Fibroblast of lung (primary cell): ENCODE measurements at regions not wholly inside any gene's neighbourhood (a gene's known extent, or its start where the extent isn't known, plus 50 kb on each side); places are given as distances from the start of the nearest gene placed in this dataset.

Experiments
- DNase-seq, 2 donors: peaks; one replicate each; pipeline versions ENCODE4 v3.0.0 to v3.0.0-alpha.2; 2010; ENCODE audit warnings: low read depth in 2 of 2
- H2AFZ ChIP-seq: 2 replicates; pipeline ENCODE4 v1.5.1; 2012; ENCODE audit warnings: low read length, control low read depth, inconsistent platforms
- H3K27ac ChIP-seq: 2 replicates; pipeline ENCODE4 v1.5.1; 2011; ENCODE audit warnings: low read length, control low read depth; ENCODE audit not compliant: insufficient read depth
- H3K27me3 ChIP-seq: 2 replicates; pipeline ENCODE4 v1.5.1; 2011; ENCODE audit warnings: mild to moderate bottlenecking, low read length; ENCODE audit not compliant: control insufficient read depth, insufficient read depth
- H3K36me3 ChIP-seq: 2 replicates; pipeline ENCODE4 v1.5.1; 2011; ENCODE audit warnings: low read length; ENCODE audit not compliant: control insufficient read depth, insufficient read depth
- H3K4me1 ChIP-seq: 2 replicates; pipeline ENCODE4 v1.5.1; 2011; ENCODE audit warnings: low read length; ENCODE audit not compliant: control insufficient read depth, insufficient read depth; ENCODE audit errors: extremely low read depth
- H3K4me2 ChIP-seq: 2 replicates; pipeline ENCODE4 v1.5.1; 2011; ENCODE audit warnings: low read length, control low read depth; ENCODE audit not compliant: insufficient read depth; ENCODE audit errors: extremely low read depth
- H3K4me3 ChIP-seq, 4 experiments: fragments of 200-600 bp in 1 of 4; sonication (generic) in 1 of 4; replicated peaks in 1 of 4; 2 replicates each; pipeline ENCODE4 v1.5.1; 2011 to 2016; ENCODE audit warnings: low read length in 4 of 4, low read depth in 3 of 4, mild to moderate bottlenecking in 3 of 4, control low read depth in 2 of 4, inconsistent platforms in 1 of 4, mixed read lengths in 1 of 4; ENCODE audit not compliant: insufficient read depth in 1 of 4; ENCODE audit errors: control extremely low read depth in 1 of 4
- H3K79me2 ChIP-seq: 2 replicates; pipeline ENCODE4 v1.5.1; 2012; ENCODE audit warnings: mild to moderate bottlenecking, low read length, inconsistent platforms; ENCODE audit not compliant: control insufficient read depth, insufficient read depth
- H3K9ac ChIP-seq: 2 replicates; pipeline ENCODE4 v1.5.1; 2011; ENCODE audit warnings: mild to moderate bottlenecking, low read length, control low read depth; ENCODE audit not compliant: insufficient read depth
- H3K9me3 ChIP-seq: 2 replicates; pipeline ENCODE4 v1.5.1; 2012; ENCODE audit warnings: low read depth, low read length; ENCODE audit not compliant: control insufficient read depth, insufficient read depth
- H4K20me1 ChIP-seq: 2 replicates; pipeline ENCODE4 v1.5.1; 2011; ENCODE audit warnings: low read length; ENCODE audit not compliant: control insufficient read depth, insufficient read depth; ENCODE audit errors: extremely low read depth
- CTCF ChIP-seq, 2 donors: IDR thresholded peaks in 1 of 2; conservative IDR thresholded peaks in 1 of 2; 1 replicate in 1 of 2; 2 replicates in 1 of 2; pipeline ENCODE4 v1.5.1; 2011 to 2012; ENCODE audit warnings: low read length in 2 of 2, control low read depth in 1 of 2, inconsistent platforms in 1 of 2, low read depth in 1 of 2, mild to moderate bottlenecking in 1 of 2
- EZH2 ChIP-seq: IDR thresholded peaks from 2 replicates; pipeline ENCODE4 v1.5.1; 2012; ENCODE audit warnings: low read length, control low read depth, mild to moderate bottlenecking; ENCODE audit errors: missing control alignments

- H3K4me1 ChIP-seq = no peaks in the 10 kb centered on the region
- no peak overlapping the region for H3K9ac ChIP-seq
- no peaks in the 10 kb centered on the region for H3K36me3 ChIP-seq
- no peaks in the 10 kb centered on the region for H3K9me3 ChIP-seq
- no peaks in the 10 kb centered on the region for H3K27me3 ChIP-seq
- no peak overlapping the region for H2AFZ ChIP-seq
- H3K4me2 ChIP-seq = no peak overlapping the region
- H3K4me3 ChIP-seq = no peak overlapping the region
- H3K27ac ChIP-seq = no peak overlapping the region
- no peaks in the 10 kb centered on the region for H4K20me1 ChIP-seq
- no peaks in the 10 kb centered on the region for H3K79me2 ChIP-seq
- DNase-seq = no peak
- no peak for TF ChIP-seq EZH2
- no peak for TF ChIP-seq CTCF (conservative IDR thresholded peaks at IDR 0.05 in 1 of 2, IDR thresholded peaks at IDR 0.05 in 1 of 2; ENCODE audit: low read depth in 1 of 2, low read length in 2 of 2)
Observed at GRCh38 chr20:21832442-21833385, 127.2 kb downstream of the PAX1 start.

- no peak for DNase-seq
- no peak overlapping the region for H3K27ac ChIP-seq
- no peak overlapping the region for H2AFZ ChIP-seq
Observed at GRCh38 chr20:21826976-21827375, 121.5 kb downstream of the PAX1 start.

GRCh38 chr20:21821358-21821757 lies 115.9 kb downstream of the PAX1 start:
- DNase-seq = no peak
- no peaks in the 10 kb centered on the region for H3K27me3 ChIP-seq
- no peaks in the 10 kb centered on the region for H3K4me1 ChIP-seq
- no peak overlapping the region for H2AFZ ChIP-seq
- H3K79me2 ChIP-seq = no peaks in the 10 kb centered on the region
- H3K36me3 ChIP-seq = no peaks in the 10 kb centered on the region
- H3K4me2 ChIP-seq = no peak overlapping the region
- H3K9ac ChIP-seq = no peak overlapping the region
- H3K4me3 ChIP-seq = no peak overlapping the region
- H3K27ac ChIP-seq = no peak overlapping the region
- no peak for TF ChIP-seq EZH2
- no peak for TF ChIP-seq CTCF (conservative IDR thresholded peaks at IDR 0.05 in 1 of 2, IDR thresholded peaks at IDR 0.05 in 1 of 2; ENCODE audit: low read depth in 1 of 2, low read length in 2 of 2)
- H4K20me1 ChIP-seq = no peaks in the 10 kb centered on the region
- H3K9me3 ChIP-seq = no peaks in the 10 kb centered on the region

More at GRCh38 chr20:21826976-21827375, 121.5 kb downstream of the PAX1 start:
- TF ChIP-seq CTCF (conservative IDR thresholded peaks at IDR 0.05 in 1 of 2, IDR thresholded peaks at IDR 0.05 in 1 of 2; ENCODE audit: low read depth in 1 of 2, low read length in 2 of 2) = no peak
- no peak for TF ChIP-seq EZH2
- no peaks in the 10 kb centered on the region for H3K79me2 ChIP-seq
- H3K27me3 ChIP-seq = no peaks in the 10 kb centered on the region
- H3K9ac ChIP-seq = no peak overlapping the region
- H3K4me2 ChIP-seq = no peak overlapping the region
- no peaks in the 10 kb centered on the region for H3K36me3 ChIP-seq
- no peaks in the 10 kb centered on the region for H3K4me1 ChIP-seq
- no peak overlapping the region for H3K4me3 ChIP-seq
- H3K9me3 ChIP-seq = no peaks in the 10 kb centered on the region
- no peaks in the 10 kb centered on the region for H4K20me1 ChIP-seq
